ENCODE measurements at regions not wholly inside any gene's neighbourhood (a gene's known extent, or its start where the extent isn't known, plus 50 kb on each side); places are given as distances from the start of the nearest gene placed in this dataset.

DNA sequence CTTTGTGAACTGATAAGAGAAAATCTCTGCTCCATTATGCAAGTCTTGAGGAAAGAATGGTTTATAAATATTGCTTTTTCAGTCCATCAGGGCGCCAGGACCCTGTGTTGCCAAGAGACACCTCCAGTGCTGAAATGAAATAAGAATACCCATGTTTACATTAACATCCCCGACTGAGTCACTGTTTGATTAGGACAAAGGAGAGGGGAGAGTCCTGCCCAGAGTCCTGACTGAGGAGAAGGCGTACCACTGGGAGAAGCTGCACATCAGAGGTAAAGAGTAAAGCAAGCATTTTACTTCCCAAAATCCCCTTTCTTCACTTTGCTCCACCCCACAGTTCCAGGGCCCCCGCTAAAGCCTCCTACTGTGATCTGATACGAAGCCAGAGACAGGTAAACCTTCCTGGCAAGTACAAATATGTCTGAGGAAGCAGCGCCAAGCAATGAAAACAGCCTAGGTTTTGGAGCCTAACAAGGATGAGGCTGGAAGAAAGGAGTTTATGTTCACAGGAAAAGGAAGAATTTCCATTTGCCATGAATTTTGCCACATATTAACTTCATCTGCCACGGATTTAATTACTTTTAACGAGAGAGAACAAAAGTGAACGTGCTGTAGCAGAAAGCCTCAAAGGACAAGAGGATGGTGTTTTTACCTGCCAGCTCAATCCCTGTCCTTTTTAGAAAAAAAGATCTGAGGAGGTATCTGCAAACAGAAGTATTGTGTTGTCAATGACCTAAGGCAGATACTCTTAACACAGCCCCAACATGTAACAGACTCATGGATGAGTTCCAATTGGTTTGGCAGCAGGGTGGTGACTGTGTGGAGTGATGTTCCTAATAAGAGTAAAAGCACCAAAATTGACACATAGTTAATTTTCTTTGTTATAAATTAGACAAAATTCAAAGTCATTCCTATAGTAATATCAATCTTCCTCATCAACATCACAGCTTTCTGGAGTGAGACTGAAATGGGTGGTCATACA is 209.4 kb upstream of the TLE4 start:
- TF ChIP-seq EZH2phosphoT487 (IDR thresholded peaks at IDR 0.05; ENCODE audit: insufficient read depth, low read depth) (no peak), EZH2 (IDR thresholded peaks at IDR 0.05; ENCODE audit: insufficient read depth, poor library complexity, severe bottlenecking) (no peak)
- H3K79me2 ChIP-seq (ENCODE audit: insufficient read depth), result no peaks in the 10 kb centered on the region
- 0 out of 2 replicates have a peak, but pooled peaks cover 4% of the 10 kb centered on the region for H3K27me3 ChIP-seq (replicated peaks; ENCODE audit: insufficient read depth)
- H2AFZ ChIP-seq, result no peak overlapping the region
- no peak overlapping the region for H3K27ac ChIP-seq
- DNase-seq, result no peak
- H3F3A ChIP-seq (ENCODE audit: insufficient read depth), result no peaks in the 10 kb centered on the region
- no peaks in the 10 kb centered on the region for H3K9me3 ChIP-seq (ENCODE audit: low read depth)
- H3K4me2 ChIP-seq (ENCODE audit: unreplicated experiment), result no peak overlapping the region
- 31 to 37% methylated on average over 9 of the region's 9 CpGs for WGBS, 2 experiments (ENCODE audit: low coverage in 1 of 2, low lambda C conversion rate in 2 of 2, missing lambda C conversion rate in 2 of 2)
- no peaks in the 10 kb centered on the region; the same call in 1 of the 2 replicates for H3K9me2 ChIP-seq (ENCODE audit: insufficient read depth)
- H3K4me3 ChIP-seq, result no peak overlapping the region
- no peaks in the 10 kb centered on the region for H4K20me1 ChIP-seq (ENCODE audit: insufficient read depth)
- no peaks in the 10 kb centered on the region for H3K36me3 ChIP-seq (ENCODE audit: low read depth)
- H3K4me1 ChIP-seq (ENCODE audit: insufficient read depth), result peaks cover 12% of the 10 kb centered on the region
- no peak overlapping the region for H3K9ac ChIP-seq
- in situ Hi-C loops (cut with MboI), result no loop called here

DNA sequence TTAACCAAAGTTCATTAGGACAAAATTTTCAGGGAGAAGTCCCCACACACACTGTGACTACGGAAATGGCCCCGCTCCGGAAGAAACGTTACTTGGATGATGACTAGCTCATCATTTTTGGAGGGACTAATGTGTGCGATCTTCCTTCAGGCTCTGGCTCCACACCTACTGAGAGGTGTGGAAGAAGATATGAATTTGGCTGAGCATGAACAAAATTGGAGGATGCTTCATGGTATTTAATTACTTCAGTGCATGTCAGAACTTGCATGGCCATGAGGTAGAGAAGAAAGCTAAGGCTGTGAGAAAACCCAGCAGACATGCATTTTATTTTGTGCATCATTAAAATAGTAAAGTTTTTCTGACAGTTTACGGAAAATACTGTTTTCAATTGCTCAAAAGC is 202.1 kb upstream of the TLE4 start:
- Histone ChIP-seq H3K4me1 (ENCODE audit: insufficient read depth) (0 out of 2 replicates have a peak, but pooled peaks cover 5% of the 10 kb centered on the region), H3K36me3 (ENCODE audit: low read depth) (no peaks in the 10 kb centered on the region), H3F3A (ENCODE audit: insufficient read depth) (no peaks in the 10 kb centered on the region), H3K4me2 (ENCODE audit: unreplicated experiment) (no peak overlapping the region), H3K9me2 (ENCODE audit: insufficient read depth) (no peaks in the 10 kb centered on the region; the same call in 1 of the 2 replicates), H3K27ac (no peak overlapping the region), H2AFZ (no peak overlapping the region), H3K9me3 (ENCODE audit: low read depth) (no peaks in the 10 kb centered on the region), H3K79me2 (ENCODE audit: insufficient read depth) (no peaks in the 10 kb centered on the region), H3K9ac (no peak overlapping the region), H3K27me3 (replicated peaks; ENCODE audit: insufficient read depth) (peaks cover 10% of the 10 kb centered on the region; the same call in 1 of the 2 replicates), H4K20me1 (ENCODE audit: insufficient read depth) (no peaks in the 10 kb centered on the region), H3K4me3 (no peak overlapping the region)
- no peak for DNase-seq
- WGBS, 2 experiments (ENCODE audit: low coverage in 1 of 2, low lambda C conversion rate in 2 of 2, missing lambda C conversion rate in 2 of 2), result 69 to 79% methylated on average over 6 of the region's 6 CpGs
- TF ChIP-seq EZH2phosphoT487 (IDR thresholded peaks at IDR 0.05; ENCODE audit: insufficient read depth, low read depth) (no peak), EZH2 (IDR thresholded peaks at IDR 0.05; ENCODE audit: insufficient read depth, poor library complexity, severe bottlenecking) (no peak)
- in situ Hi-C loops (cut with MboI), result no loop called here

DNA sequence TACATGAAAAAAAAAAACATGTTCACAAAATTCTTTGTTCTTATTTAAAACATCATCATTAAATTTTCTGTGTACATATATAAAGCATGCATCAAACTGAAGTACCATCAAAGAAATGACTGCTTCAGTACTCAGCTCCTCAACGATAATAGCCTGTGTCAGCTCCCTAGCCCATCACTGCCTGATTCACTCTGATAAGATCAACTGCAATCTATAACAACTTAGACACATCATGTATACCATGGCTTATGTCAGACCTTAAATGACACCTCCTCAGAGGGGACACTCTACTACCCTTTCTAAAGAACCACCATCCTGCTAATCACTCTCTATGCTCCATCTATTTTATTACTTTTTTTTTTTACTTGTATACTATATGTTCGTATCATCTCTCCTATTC is 200.5 kb upstream of the TLE4 start:
- 2 to 3% methylated on average over 2 of the region's 2 CpGs for WGBS, 2 experiments (ENCODE audit: low coverage in 1 of 2, low lambda C conversion rate in 2 of 2, missing lambda C conversion rate in 2 of 2)
- in situ Hi-C loops (cut with MboI), result no loop called here
- no peaks in the 10 kb centered on the region for H3K36me3 ChIP-seq (ENCODE audit: low read depth)

DNA sequence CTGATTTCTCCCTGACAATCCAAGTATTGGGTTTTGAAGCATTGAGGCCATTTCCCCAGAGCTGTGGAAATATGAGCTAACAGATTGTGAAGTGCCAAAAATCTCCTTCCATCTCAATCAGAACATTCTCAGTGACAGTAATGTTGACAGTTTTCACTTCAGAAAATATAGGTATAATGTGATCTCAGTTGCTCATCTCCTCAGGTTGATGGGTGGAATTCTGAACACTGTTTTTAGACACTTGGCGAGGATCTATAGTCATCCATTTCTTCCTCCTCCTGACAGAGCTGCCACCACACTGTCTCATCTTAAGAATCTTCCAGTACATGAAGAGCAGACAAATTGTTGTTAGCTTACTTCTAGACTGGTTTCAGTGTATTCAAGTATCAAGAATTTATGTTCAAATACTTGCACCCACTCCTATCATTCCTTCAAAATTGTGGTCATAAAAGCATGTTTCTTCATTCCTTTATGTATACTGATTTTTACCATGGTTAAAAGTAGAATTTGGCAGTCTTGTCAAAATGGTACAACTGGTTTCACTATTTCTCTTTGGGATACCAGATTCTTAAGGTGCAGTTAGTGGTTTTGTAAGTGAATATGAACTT is 199.7 kb upstream of the TLE4 start:
- Histone ChIP-seq H3K27ac (no peak overlapping the region), H3K4me1 (ENCODE audit: insufficient read depth) (0 out of 2 replicates have a peak, but pooled peaks cover 5% of the 10 kb centered on the region), H3K27me3 (replicated peaks; ENCODE audit: insufficient read depth) (peaks cover 10% of the 10 kb centered on the region; the same call in 1 of the 2 replicates), H3K9me3 (ENCODE audit: low read depth) (no peaks in the 10 kb centered on the region), H3K9ac (no peak overlapping the region), H3F3A (ENCODE audit: insufficient read depth) (no peaks in the 10 kb centered on the region), H3K4me2 (ENCODE audit: unreplicated experiment) (no peak overlapping the region), H3K9me2 (ENCODE audit: insufficient read depth) (no peaks in the 10 kb centered on the region; the same call in 1 of the 2 replicates), H3K79me2 (ENCODE audit: insufficient read depth) (no peaks in the 10 kb centered on the region), H3K4me3 (no peak overlapping the region), H4K20me1 (ENCODE audit: insufficient read depth) (no peaks in the 10 kb centered on the region), H2AFZ (no peak overlapping the region), H3K36me3 (ENCODE audit: low read depth) (no peaks in the 10 kb centered on the region)
- peak; percentile 1 for DNase-seq
- WGBS, 2 experiments (ENCODE audit: low coverage in 1 of 2, low lambda C conversion rate in 2 of 2, missing lambda C conversion rate in 2 of 2), result 58 to 64% methylated on average over 1 of the region's 1 CpG
- no peak for TF ChIP-seq EZH2phosphoT487 (IDR thresholded peaks at IDR 0.05; ENCODE audit: insufficient read depth, low read depth)
- TF ChIP-seq EZH2 (IDR thresholded peaks at IDR 0.05; ENCODE audit: insufficient read depth, poor library complexity, severe bottlenecking), result no peak
- in situ Hi-C loops (cut with MboI), result no loop called here

More for the DNA sequence above, 200.5 kb upstream of the TLE4 start:
- no peaks in the 10 kb centered on the region; the same call in 1 of the 2 replicates for H3K9me2 ChIP-seq (ENCODE audit: insufficient read depth)
- no peak for DNase-seq
- no peak for TF ChIP-seq EZH2phosphoT487 (IDR thresholded peaks at IDR 0.05; ENCODE audit: insufficient read depth, low read depth)
- H3K9ac ChIP-seq, result no peak overlapping the region
- H3K27me3 ChIP-seq (replicated peaks; ENCODE audit: insufficient read depth), result peaks cover 10% of the 10 kb centered on the region; the same call in 1 of the 2 replicates
- no peak overlapping the region for H2AFZ ChIP-seq
- no peaks in the 10 kb centered on the region for H3F3A ChIP-seq (ENCODE audit: insufficient read depth)
- H3K4me2 ChIP-seq (ENCODE audit: unreplicated experiment), result no peak overlapping the region
- H3K27ac ChIP-seq, result no peak overlapping the region
- no peaks in the 10 kb centered on the region for H4K20me1 ChIP-seq (ENCODE audit: insufficient read depth)
- H3K4me1 ChIP-seq (ENCODE audit: insufficient read depth), result 0 out of 2 replicates have a peak, but pooled peaks cover 5% of the 10 kb centered on the region
- no peaks in the 10 kb centered on the region for H3K9me3 ChIP-seq (ENCODE audit: low read depth)
- no peak overlapping the region for H3K4me3 ChIP-seq
- H3K79me2 ChIP-seq (ENCODE audit: insufficient read depth), result no peaks in the 10 kb centered on the region

Data from GM23248 (cell line).